ENCODE measurements at regions not wholly inside any gene's neighbourhood (a gene's known extent, or its start where the extent isn't known, plus 50 kb on each side); places are given as distances from the start of the nearest gene placed in this dataset.
A peak's percentile ranks its signal among the peaks of the same experiment; 100 is the strongest.

- DNase-seq (ENCODE audit: low spot score): no peak
Measured at GRCh38 chr22:49077036-49077393, 750.7 kb downstream of the BRD1 start.

- DNase-seq (ENCODE audit: low spot score): no peak
Measured at GRCh38 chr22:49076300-49077035, 751.2 kb downstream of the BRD1 start.

GRCh38 chr22:49075150-49075549, 752.5 kb downstream of the BRD1 start:
- DNase-seq (ENCODE audit: low spot score): no peak

GRCh38 chr22:49073873-49074417, 753.7 kb downstream of the BRD1 start:
- no peak for DNase-seq (ENCODE audit: low spot score)

GRCh38 chr22:49072996-49073645, 754.6 kb downstream of the BRD1 start:
- no peak for DNase-seq (ENCODE audit: low spot score)

- DNase-seq (ENCODE audit: low spot score): no peak
Measured at GRCh38 chr22:49070501-49070900, 757.2 kb downstream of the BRD1 start.

- DNase-seq (ENCODE audit: low spot score): no peak
Measured at GRCh38 chr22:49068861-49069500, 758.7 kb downstream of the BRD1 start.

- DNase-seq (ENCODE audit: low spot score): no peak
Measured at GRCh38 chr22:49067504-49067903, 760.2 kb downstream of the BRD1 start.

- no peak for DNase-seq (ENCODE audit: low spot score)
Measured at GRCh38 chr22:49066619-49067018, 761.1 kb downstream of the BRD1 start.

GRCh38 chr22:49064836-49065235, 762.8 kb downstream of the BRD1 start:
- no peak for DNase-seq (ENCODE audit: low spot score)

GRCh38 chr22:49063545-49063890, 764.2 kb downstream of the BRD1 start:
- no peak for DNase-seq (ENCODE audit: low spot score)

- DNase-seq (ENCODE audit: low spot score): no peak
Measured at GRCh38 chr22:49062802-49063544, 764.7 kb downstream of the BRD1 start.

GRCh38 chr22:49062155-49062801, 765.4 kb downstream of the BRD1 start:
- no peak for DNase-seq (ENCODE audit: low spot score)

- DNase-seq (ENCODE audit: low spot score): no peak
Measured at GRCh38 chr22:49057910-49058309, 769.8 kb downstream of the BRD1 start.

GRCh38 chr22:49056301-49056700, 771.4 kb downstream of the BRD1 start:
- DNase-seq (ENCODE audit: low spot score): no peak

- DNase-seq (ENCODE audit: low spot score): no peak
Measured at GRCh38 chr22:49055406-49055805, 772.3 kb downstream of the BRD1 start.

GRCh38 chr22:49053578-49053977, 774.1 kb downstream of the BRD1 start:
- no peak for DNase-seq (ENCODE audit: low spot score)

GRCh38 chr22:49052560-49052959, 775.1 kb downstream of the BRD1 start:
- no peak for DNase-seq (ENCODE audit: low spot score)

GRCh38 chr22:49052023-49052538, 775.6 kb downstream of the BRD1 start:
- peak; percentile 40 for DNase-seq (ENCODE audit: low spot score)

GRCh38 chr22:49051491-49052022, 776.1 kb downstream of the BRD1 start:
- DNase-seq (ENCODE audit: low spot score): no peak

- DNase-seq (ENCODE audit: low spot score): no peak
Measured at GRCh38 chr22:49049691-49050090, 778.0 kb downstream of the BRD1 start.
